ENCODE measurements at regions not wholly inside any gene's neighbourhood (a gene's known extent, or its start where the extent isn't known, plus 50 kb on each side); places are given as distances from the start of the nearest gene placed in this dataset.

GRCh38 chr2:121966663-121967062 is 211.2 kb downstream of the TSN start:
- no peak for TF ChIP-seq CTCF (IDR thresholded peaks at IDR 0.05)
- ATAC-seq (ENCODE audit: low FRiP score): no peak
- DNase-seq (ENCODE audit: low spot score): no peak

- TF ChIP-seq CTCF (IDR thresholded peaks at IDR 0.05): no peak
- ATAC-seq (ENCODE audit: low FRiP score) (no peak), DNase-seq (ENCODE audit: low spot score) (no peak)
Measured at GRCh38 chr2:121969166-121969565, 213.7 kb downstream of the TSN start.

- TF ChIP-seq CTCF (IDR thresholded peaks at IDR 0.05): no peak
- no peak for DNase-seq (ENCODE audit: low spot score)
- no peak for ATAC-seq (ENCODE audit: low FRiP score)
Measured at GRCh38 chr2:121969766-121970639, 214.6 kb downstream of the TSN start.

GRCh38 chr2:121972203-121972602 is 216.8 kb downstream of the TSN start:
- DNase-seq (ENCODE audit: low spot score) (no peak), ATAC-seq (ENCODE audit: low FRiP score) (no peak)
- no peak for TF ChIP-seq CTCF (IDR thresholded peaks at IDR 0.05)

GRCh38 chr2:121974897-121975661 is 219.6 kb downstream of the TSN start:
- no peak for TF ChIP-seq CTCF (IDR thresholded peaks at IDR 0.05)
- DNase-seq (ENCODE audit: low spot score) (no peak), ATAC-seq (ENCODE audit: low FRiP score) (peak; percentile 69)

- no peak for ATAC-seq (ENCODE audit: low FRiP score)
- no peak for TF ChIP-seq CTCF (IDR thresholded peaks at IDR 0.05)
- no peak for DNase-seq (ENCODE audit: low spot score)
Measured at GRCh38 chr2:121976926-121977325, 221.5 kb downstream of the TSN start.

All from omental fat pad (tissue), 3 donors.